OCI-LY1 (cell line): ENCODE measurements at regions not wholly inside any gene's neighbourhood (a gene's known extent, or its start where the extent isn't known, plus 50 kb on each side); places are given as distances from the start of the nearest gene placed in this dataset.

ENCODE experiments used
- H2AFZ ChIP-seq: fragments of 200-600 bp; sonication (generic), shearing (Covaris generic); 2 replicates; pipeline ENCODE4 v1.6.0; 2014; ENCODE audit warnings: antibody characterized with exemption, mild to moderate bottlenecking, low read length
- H3F3A ChIP-seq: fragments of 200-600 bp; sonication (generic), shearing (Covaris generic); 2 replicates; pipeline ENCODE4 v1.6.0; 2014; ENCODE audit warnings: mild to moderate bottlenecking, antibody characterized with exemption, low read length, moderate library complexity; ENCODE audit not compliant: insufficient read depth
- H3K27ac ChIP-seq: fragments of 200-600 bp; sonication (generic); 2 replicates; pipeline ENCODE4 v1.5.1; 2014; ENCODE audit warnings: low read length, mixed run types, mild to moderate bottlenecking, low read depth; ENCODE audit not compliant: poor library complexity, severe bottlenecking
- H3K27me3 ChIP-seq: fragments of 200-600 bp; sonication (generic); 2 replicates; pipeline ENCODE4 v1.6.0; 2014; ENCODE audit warnings: antibody characterized with exemption, mild to moderate bottlenecking, low read length, moderate library complexity; ENCODE audit not compliant: insufficient read depth
- H3K36me3 ChIP-seq: fragments of 200-600 bp; sonication (generic); 2 replicates; pipeline ENCODE4 v1.6.1; 2014; ENCODE audit warnings: mild to moderate bottlenecking, antibody characterized with exemption, low read length, moderate library complexity, mixed read lengths; ENCODE audit not compliant: insufficient read depth
- H3K4me1 ChIP-seq: fragments of 200-600 bp; sonication (generic); 2 replicates; pipeline ENCODE4 v1.5.1; 2014; ENCODE audit warnings: mild to moderate bottlenecking, low read length, moderate library complexity; ENCODE audit not compliant: insufficient read depth, severe bottlenecking
- H3K4me2 ChIP-seq: fragments of 200-600 bp; sonication (generic), shearing (Covaris generic); 2 replicates; pipeline ENCODE4 v1.6.1; 2014; ENCODE audit warnings: low read length
- H3K4me3 ChIP-seq: fragments of 200-600 bp; sonication (generic); 2 replicates; pipeline ENCODE4 v1.5.1; 2014; ENCODE audit warnings: low read length, low read depth, mild to moderate bottlenecking, mixed read lengths; ENCODE audit not compliant: poor library complexity, severe bottlenecking
- H3K79me2 ChIP-seq: fragments of 200-600 bp; shearing (Covaris generic); 2 replicates; pipeline ENCODE4 v1.6.1; 2016; ENCODE audit warnings: mixed run types, low read length, mixed read lengths; ENCODE audit not compliant: insufficient read depth
- H3K9ac ChIP-seq: fragments of 200-600 bp; sonication (generic), shearing (Covaris generic); 2 replicates; pipeline ENCODE4 v1.6.1; 2014; ENCODE audit warnings: mild to moderate bottlenecking, low read length, mixed read lengths
- H3K9me2 ChIP-seq: fragments of 200-600 bp; sonication (generic), shearing (Covaris generic); 2 replicates; pipeline ENCODE4 v1.6.1; 2014; ENCODE audit warnings: low read depth, mild to moderate bottlenecking, low read length, mixed read lengths
- H3K9me3 ChIP-seq: fragments of 200-600 bp; shearing (Covaris generic); 2 replicates; pipeline ENCODE4 v1.6.1; 2014; ENCODE audit warnings: low read length, mixed read lengths
- H4K20me1 ChIP-seq: fragments of 200-600 bp; sonication (generic), shearing (Covaris generic); 2 replicates; pipeline ENCODE4 v1.6.0; 2016; ENCODE audit warnings: mild to moderate bottlenecking, low read length; ENCODE audit not compliant: insufficient read depth
- CTCF ChIP-seq: fragments of 200-600 bp; sonication (generic), shearing (Covaris generic); IDR thresholded peaks from 2 replicates; pipeline ENCODE4 v1.5.1; 2017; ENCODE audit warnings: mild to moderate bottlenecking, antibody characterized with exemption, low read length, moderate library complexity, mixed read lengths
- EZH2 ChIP-seq: fragments of 200-600 bp; sonication (generic), shearing (Covaris generic); IDR thresholded peaks from 2 replicates; pipeline ENCODE4 v1.8.0; 2017; ENCODE audit warnings: borderline replicate concordance, mixed run types, mild to moderate bottlenecking, antibody characterized with exemption, low read length, moderate library complexity, mixed read lengths

- H4K20me1 ChIP-seq, result no peaks in the 10 kb centered on the region
- H3K9me3 ChIP-seq, result no peaks in the 10 kb centered on the region
- H3K27me3 ChIP-seq, result no peaks in the 10 kb centered on the region
- no peaks in the 10 kb centered on the region for H3F3A ChIP-seq
- no peak for TF ChIP-seq CTCF
- no peaks in the 10 kb centered on the region for H3K4me1 ChIP-seq
- H2AFZ ChIP-seq, result no peak overlapping the region
- H3K9me2 ChIP-seq, result no peaks in the 10 kb centered on the region
- H3K4me2 ChIP-seq, result no peak overlapping the region
- H3K4me3 ChIP-seq, result no peak overlapping the region
- H3K79me2 ChIP-seq, result no peaks in the 10 kb centered on the region
- H3K9ac ChIP-seq, result no peak overlapping the region
- H3K27ac ChIP-seq, result no peak overlapping the region
- no peaks in the 10 kb centered on the region for H3K36me3 ChIP-seq
These were observed 142.5 kb upstream of the SP8 start for GRCh38 chr7:20929199-20929598.

- no peaks in the 10 kb centered on the region for H3K27me3 ChIP-seq
These were observed 145.1 kb upstream of the SP8 start for GRCh38 chr7:20931739-20932138.

GRCh38 chr7:20932785-20933527, 146.3 kb upstream of the SP8 start:
- Histone ChIP-seq H3K9me2 (no peaks in the 10 kb centered on the region), H3K9ac (no peak overlapping the region), H4K20me1 (no peaks in the 10 kb centered on the region), H3K4me1 (no peaks in the 10 kb centered on the region), H3K27ac (no peak overlapping the region), H3K9me3 (no peaks in the 10 kb centered on the region), H3K4me2 (no peak overlapping the region), H3K79me2 (no peaks in the 10 kb centered on the region), H3K4me3 (no peak overlapping the region), H2AFZ (no peak overlapping the region), H3F3A (no peaks in the 10 kb centered on the region), H3K27me3 (no peaks in the 10 kb centered on the region), H3K36me3 (no peaks in the 10 kb centered on the region)
- no peak for TF ChIP-seq EZH2
- TF ChIP-seq CTCF, result no peak

More at GRCh38 chr7:20931739-20932138, 145.1 kb upstream of the SP8 start:
- Histone ChIP-seq H3K9me3 (no peaks in the 10 kb centered on the region), H3K27ac (no peak overlapping the region), H2AFZ (no peak overlapping the region), H3K79me2 (no peaks in the 10 kb centered on the region), H4K20me1 (no peaks in the 10 kb centered on the region), H3K4me2 (no peak overlapping the region), H3K9me2 (no peaks in the 10 kb centered on the region), H3K9ac (no peak overlapping the region), H3K36me3 (no peaks in the 10 kb centered on the region), H3K4me1 (no peaks in the 10 kb centered on the region), H3F3A (no peaks in the 10 kb centered on the region), H3K4me3 (no peak overlapping the region)
- no peak for TF ChIP-seq CTCF
- TF ChIP-seq EZH2, result no peak
